Uterus (tissue), 2 donors: ENCODE measurements at regions not wholly inside any gene's neighbourhood (a gene's known extent, or its start where the extent isn't known, plus 50 kb on each side); places are given as distances from the start of the nearest gene placed in this dataset.

Source experiments
- CTCF ChIP-seq, 4 experiments: fragments of 200-600 bp in 2 of 4; fragments of 450-650 bp in 2 of 4; sonication (generic) in 2 of 4; IDR thresholded peaks; one replicate each; pipeline ENCODE4 v1.5.1; 2016 to 2019; ENCODE audit warnings: antibody characterized with exemption in 4 of 4, mild to moderate bottlenecking in 2 of 4, moderate library complexity in 1 of 4
- POLR2A ChIP-seq, 2 donors: fragments of 450-650 bp; IDR thresholded peaks; one replicate each; pipeline ENCODE4 v1.6.1; 2016; ENCODE audit warnings: antibody characterized with exemption in 2 of 2, mild to moderate bottlenecking in 1 of 2, moderate library complexity in 1 of 2

GRCh38 chr11:56876621-56877275 lies 112.0 kb upstream of the OR5AK2 start:
- TF ChIP-seq POLR2A (IDR thresholded peaks at IDR 0.05) (no peak), CTCF (IDR thresholded peaks at IDR 0.05) (no peak)
